PC-9 (cell line): ENCODE measurements at regions not wholly inside any gene's neighbourhood (a gene's known extent, or its start where the extent isn't known, plus 50 kb on each side); places are given as distances from the start of the nearest gene placed in this dataset.

Experiments
- BruUV-seq: library from RNA; stranded (reverse); fragments of 400-500 nt; replicated peaks from 2 replicates; lab custom pipeline; 2021; lab: Mats Ljungman, UMichigan
- CTCF ChIA-PET: fragments of 300-600 bp; sonication (Branson Sonifier 250); formaldehyde crosslinking; loops from one replicate; lab custom pipeline; 2022; ENCODE audit warnings: antibody characterized with exemption; lab: Charles Lee
- POLR2A ChIA-PET: fragments of 300-600 bp; sonication (Branson Sonifier 250); formaldehyde crosslinking; loops from one replicate; lab custom pipeline; 2022; ENCODE audit warnings: antibody characterized with exemption; ENCODE audit not compliant: unreplicated experiment; lab: Charles Lee
- DNase-seq, 2 experiments: peaks; one replicate each; pipeline versions ENCODE4 v3.0.0 to v3.0.0-alpha.2; 2015 to 2022; ENCODE audit warnings: mixed read lengths in 1 of 2
- H2AFZ ChIP-seq: fragments of 200-600 bp; sonication (generic); 2 replicates; pipeline ENCODE4 v1.8.1; 2017; ENCODE audit warnings: antibody characterized with exemption
- H3F3A ChIP-seq: fragments of 200-600 bp; sonication (generic); 2 replicates; pipeline ENCODE4 v1.8.1; 2017; ENCODE audit warnings: antibody characterized with exemption, mild to moderate bottlenecking, low read depth; ENCODE audit not compliant: insufficient read depth
- H3K27ac ChIP-seq: fragments of 200-600 bp; sonication (generic); 2 replicates; pipeline ENCODE4 v1.6.1; 2016; ENCODE audit warnings: mixed run types
- H3K27me3 ChIP-seq: fragments of 200-600 bp; sonication (generic); 2 replicates; pipeline ENCODE4 v1.6.1; 2016; ENCODE audit warnings: low read depth, mixed run types; ENCODE audit not compliant: insufficient read depth
- H3K36me3 ChIP-seq: fragments of 200-600 bp; sonication (generic); 2 replicates; pipeline ENCODE4 v1.6.1; 2016; ENCODE audit warnings: low read depth, mixed run types
- H3K4me1 ChIP-seq: fragments of 200-600 bp; sonication (generic); replicated peaks from 2 replicates; pipeline ENCODE4 v1.6.1; 2016; ENCODE audit warnings: mixed run types; ENCODE audit not compliant: insufficient read depth
- H3K4me2 ChIP-seq: fragments of 200-600 bp; sonication (generic); 2 replicates; pipeline ENCODE4 v1.6.1; 2017; ENCODE audit warnings: mixed run types
- H3K4me3 ChIP-seq: fragments of 200-600 bp; sonication (generic); 2 replicates; pipeline ENCODE4 v1.6.1; 2016; ENCODE audit warnings: mixed run types
- H3K79me2 ChIP-seq: fragments of 200-600 bp; sonication (generic); 2 replicates; pipeline ENCODE4 v1.6.1; 2017; ENCODE audit warnings: low read depth, mixed run types
- H3K9me2 ChIP-seq: fragments of 200-600 bp; sonication (generic); 2 replicates; pipeline ENCODE4 v1.8.1; 2017; ENCODE audit warnings: mild to moderate bottlenecking; ENCODE audit not compliant: insufficient read depth
- H3K9me3 ChIP-seq: fragments of 200-600 bp; sonication (generic); 2 replicates; pipeline ENCODE4 v1.8.1; 2016; ENCODE audit warnings: low read depth; ENCODE audit not compliant: insufficient read depth
- H4K20me1 ChIP-seq: fragments of 200-600 bp; sonication (generic); 2 replicates; pipeline ENCODE4 v1.8.1; 2017; ENCODE audit not compliant: insufficient read depth
- EZH2 ChIP-seq: fragments of 200-600 bp; sonication (generic); IDR thresholded peaks from 2 replicates; pipeline ENCODE4 v1.8.0; 2017; ENCODE audit warnings: antibody characterized with exemption, low read depth
- intact Hi-C: fragments of 100-400 bp; cut with micrococcal nuclease; formaldehyde crosslinking; loops from one replicate; pipeline ENCODE4 v1.10.0; 2022; ENCODE audit not compliant: unreplicated experiment
- TF ChIP-seq, protein P1 (sequence below): fragments of 200-600 bp; sonication (generic); conservative IDR thresholded peaks from 2 replicates; pipeline ENCODE4 v1.6.1; 2017; ENCODE audit warnings: mixed run types, antibody characterized with exemption, mild to moderate bottlenecking, moderate library complexity

GRCh38 chr7:87671-88070 is 104.7 kb upstream of the FAM20C start:
- DNase-seq = no peak
- Histone ChIP-seq H3K4me3 (no peak overlapping the region), H3K4me1 (peaks cover 53% of the 10 kb centered on the region), H2AFZ (no peak overlapping the region), H3F3A (peaks cover 35% of the 10 kb centered on the region), H4K20me1 (no peaks in the 10 kb centered on the region), H3K9me2 (no peaks in the 10 kb centered on the region), H3K79me2 (no peaks in the 10 kb centered on the region), H3K27ac (no peak overlapping the region), H3K9me3 (no peaks in the 10 kb centered on the region), H3K36me3 (no peaks in the 10 kb centered on the region), H3K27me3 (no peaks in the 10 kb centered on the region), H3K4me2 (peak overlapping the region; percentile 70; the same call in 1 of the 2 replicates)
- ChIA-PET CTCF (no interaction called here), POLR2A (no interaction called here)
- no TSS peak for BruUV-seq
- no peak for TF ChIP-seq EZH2
- TF ChIP-seq, protein P1, sequence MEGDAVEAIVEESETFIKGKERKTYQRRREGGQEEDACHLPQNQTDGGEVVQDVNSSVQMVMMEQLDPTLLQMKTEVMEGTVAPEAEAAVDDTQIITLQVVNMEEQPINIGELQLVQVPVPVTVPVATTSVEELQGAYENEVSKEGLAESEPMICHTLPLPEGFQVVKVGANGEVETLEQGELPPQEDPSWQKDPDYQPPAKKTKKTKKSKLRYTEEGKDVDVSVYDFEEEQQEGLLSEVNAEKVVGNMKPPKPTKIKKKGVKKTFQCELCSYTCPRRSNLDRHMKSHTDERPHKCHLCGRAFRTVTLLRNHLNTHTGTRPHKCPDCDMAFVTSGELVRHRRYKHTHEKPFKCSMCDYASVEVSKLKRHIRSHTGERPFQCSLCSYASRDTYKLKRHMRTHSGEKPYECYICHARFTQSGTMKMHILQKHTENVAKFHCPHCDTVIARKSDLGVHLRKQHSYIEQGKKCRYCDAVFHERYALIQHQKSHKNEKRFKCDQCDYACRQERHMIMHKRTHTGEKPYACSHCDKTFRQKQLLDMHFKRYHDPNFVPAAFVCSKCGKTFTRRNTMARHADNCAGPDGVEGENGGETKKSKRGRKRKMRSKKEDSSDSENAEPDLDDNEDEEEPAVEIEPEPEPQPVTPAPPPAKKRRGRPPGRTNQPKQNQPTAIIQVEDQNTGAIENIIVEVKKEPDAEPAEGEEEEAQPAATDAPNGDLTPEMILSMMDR = no peak
- intact Hi-C loops = no loop called here

DNA sequence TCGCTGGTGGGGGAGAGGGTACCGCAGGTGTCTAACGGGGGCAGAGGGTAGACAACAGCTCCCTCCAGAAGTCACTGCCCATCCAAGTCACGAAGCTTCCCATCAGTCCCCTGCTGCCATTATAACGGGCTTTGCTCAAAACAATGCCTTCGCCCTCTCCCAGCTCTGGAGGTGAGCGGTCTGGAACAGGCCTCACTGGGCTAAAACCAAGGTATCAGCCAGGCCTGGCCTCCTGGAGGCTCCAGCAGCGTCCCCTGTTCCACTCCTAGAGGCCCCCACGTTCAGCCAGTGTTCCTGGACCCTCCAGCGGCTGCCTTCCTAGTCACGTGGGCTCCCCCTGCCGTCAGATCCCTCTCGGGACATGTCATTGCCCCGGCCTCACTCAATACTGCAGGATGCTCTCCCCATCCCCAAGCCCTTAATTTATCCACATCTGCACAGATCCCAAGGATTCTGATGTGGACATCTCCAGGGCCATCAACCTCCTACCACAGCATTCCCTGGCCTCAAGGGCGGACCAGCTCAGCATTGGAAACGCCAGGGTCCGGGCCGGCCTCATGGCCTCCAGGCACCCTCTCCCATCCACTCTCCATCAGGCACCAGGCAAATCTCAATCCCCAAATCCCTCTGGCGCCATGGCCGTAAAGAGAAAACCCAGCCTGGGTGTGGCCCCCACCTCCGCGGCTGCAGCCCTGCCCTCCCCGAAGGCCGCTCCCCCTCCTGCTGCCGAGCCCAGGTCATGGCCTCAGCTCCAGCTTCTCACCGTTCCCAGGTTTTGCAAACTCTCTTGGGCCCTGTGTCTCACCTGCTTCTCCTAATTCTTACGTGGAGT is 104.1 kb upstream of the FAM20C start:
- POLR2A ChIA-PET = no interaction called here
- Histone ChIP-seq H3F3A (peaks cover 35% of the 10 kb centered on the region), H3K4me3 (no peak overlapping the region), H3K9me2 (no peaks in the 10 kb centered on the region), H3K27me3 (no peaks in the 10 kb centered on the region), H3K4me2 (peak overlapping the region; percentile 70), H3K36me3 (no peaks in the 10 kb centered on the region), H3K27ac (peak overlapping the region; percentile 71), H2AFZ (no peak overlapping the region), H4K20me1 (no peaks in the 10 kb centered on the region), H3K9me3 (no peaks in the 10 kb centered on the region), H3K79me2 (no peaks in the 10 kb centered on the region), H3K4me1 (peaks cover 58% of the 10 kb centered on the region)
- intact Hi-C loops = no loop called here
- TF ChIP-seq, protein P1 = peak; percentile 26; the same call in 1 of the 2 replicates
- no peak for TF ChIP-seq EZH2
- CTCF ChIA-PET = no interaction called here
- peak; percentile 44 to 60 for DNase-seq
- BruUV-seq = no TSS peak

DNA sequence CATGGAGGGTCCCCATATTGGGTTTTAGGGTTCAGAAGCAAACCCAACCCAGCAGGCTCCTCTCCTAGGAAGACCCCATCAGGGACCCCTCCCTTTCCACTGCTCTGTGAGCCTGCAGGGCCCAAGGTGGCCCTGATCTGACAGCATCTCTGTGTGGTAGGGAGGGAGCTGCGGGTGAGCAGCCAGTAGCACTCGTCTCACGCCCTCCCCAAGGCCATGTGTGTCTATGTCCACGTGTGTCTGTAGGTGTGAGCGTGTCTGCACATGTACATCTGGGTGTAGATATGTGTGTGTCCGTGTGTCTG is 103.5 kb upstream of the FAM20C start:
- no peaks in the 10 kb centered on the region for H3K9me2 ChIP-seq
- H3K4me1 ChIP-seq = peaks cover 59% of the 10 kb centered on the region
- no peaks in the 10 kb centered on the region for H3K36me3 ChIP-seq
- no peak for DNase-seq
- H3F3A ChIP-seq = peaks cover 35% of the 10 kb centered on the region
- no peak overlapping the region for H3K4me3 ChIP-seq
- H2AFZ ChIP-seq = no peak overlapping the region
- H3K27ac ChIP-seq = peak overlapping the region; percentile 71
- ChIA-PET CTCF (no interaction called here), POLR2A (no interaction called here)
- intact Hi-C loops = no loop called here
- peak overlapping the region; percentile 70 for H3K4me2 ChIP-seq
- no peaks in the 10 kb centered on the region for H3K27me3 ChIP-seq
- TF ChIP-seq, protein P1 = no peak
- no peak for TF ChIP-seq EZH2
- H3K79me2 ChIP-seq = no peaks in the 10 kb centered on the region
- no peaks in the 10 kb centered on the region for H4K20me1 ChIP-seq
- no TSS peak for BruUV-seq
- H3K9me3 ChIP-seq = no peaks in the 10 kb centered on the region
